IMR-90 (cell line): ENCODE measurements at regions not wholly inside any gene's neighbourhood (a gene's known extent, or its start where the extent isn't known, plus 50 kb on each side); places are given as distances from the start of the nearest gene placed in this dataset.

ENCODE experiments used
- ATAC-seq: fragments of 200-7000 bp; cut with Tn5 transposase; 2 replicates; pipeline ENCODE4 v1.9.1; 2020; ENCODE audit warnings: low read depth, mild to moderate bottlenecking, moderate library complexity
- BruUV-seq: library from RNA; stranded (reverse); fragments of 400-500 nt; replicated peaks from 2 replicates; lab custom pipeline; 2021; lab: Mats Ljungman, UMichigan
- CTCF ChIA-PET: fragments of 300-600 bp; formaldehyde crosslinking; extraction: SDS; loops from one replicate; lab custom pipeline; 2021; ENCODE audit warnings: antibody characterized with exemption; lab: Yijun Ruan, JAX
- POLR2A ChIA-PET: fragments of 300-600 bp; sonication (Branson Sonifier 250); formaldehyde crosslinking; loops from one replicate; lab custom pipeline; 2022; ENCODE audit warnings: antibody characterized with exemption; ENCODE audit not compliant: unreplicated experiment; lab: Charles Lee
- DNase-seq: peaks from one replicate; pipeline ENCODE4 v3.0.0; 2013
- H2AFZ ChIP-seq: replicated peaks from 2 replicates; pipeline ENCODE3; 2013; ENCODE audit warnings: low read length, mild to moderate bottlenecking; ENCODE audit not compliant: poor library complexity
- H2AK5ac ChIP-seq: 2 replicates; pipeline ENCODE4 v1.6.1; 2013; ENCODE audit warnings: low read depth, low read length, inconsistent platforms
- H2AK9ac ChIP-seq: replicated peaks from 2 replicates; pipeline ENCODE3; 2013; ENCODE audit warnings: mild to moderate bottlenecking, low read depth, low read length, moderate library complexity; ENCODE audit not compliant: poor library complexity
- H2BK120ac ChIP-seq: 2 replicates; pipeline ENCODE4 v1.6.1; 2013; ENCODE audit warnings: low read depth, low read length, inconsistent platforms
- H2BK15ac ChIP-seq: 3 replicates; pipeline ENCODE4 v1.6.1; 2013; ENCODE audit warnings: low read depth, low read length, inconsistent platforms
- H2BK20ac ChIP-seq: 2 replicates; pipeline ENCODE4 v1.6.1; 2013; ENCODE audit warnings: low read depth, mild to moderate bottlenecking, inconsistent platforms, low read length, moderate library complexity
- H2BK5ac ChIP-seq: 2 replicates; pipeline ENCODE4 v1.6.1; 2013; ENCODE audit warnings: mild to moderate bottlenecking, low read depth, low read length, inconsistent platforms; ENCODE audit not compliant: poor library complexity, severe bottlenecking
- H3K14ac ChIP-seq: replicated peaks from 2 replicates; pipeline ENCODE4 v1.6.1; 2013; ENCODE audit warnings: low read depth, low read length, inconsistent platforms
- H3K18ac ChIP-seq: 2 replicates; pipeline ENCODE4 v1.6.1; 2013; ENCODE audit warnings: low read depth, low read length, control low read depth
- H3K23ac ChIP-seq: 2 replicates; pipeline ENCODE4 v1.6.1; 2013; ENCODE audit warnings: low read depth, low read length, inconsistent platforms
- H3K27ac ChIP-seq: 2 replicates; pipeline ENCODE4 v1.5.1; 2013; ENCODE audit warnings: mild to moderate bottlenecking, control low read depth, low read length; ENCODE audit not compliant: insufficient read depth
- H3K27me3 ChIP-seq: 2 replicates; pipeline ENCODE4 v1.6.1; 2013; ENCODE audit warnings: low read length; ENCODE audit not compliant: control insufficient read depth, insufficient read depth
- H3K36me3 ChIP-seq: 2 replicates; pipeline ENCODE4 v1.6.1; 2013; ENCODE audit warnings: low read length, mixed read lengths; ENCODE audit not compliant: control insufficient read depth, insufficient read depth
- H3K4ac ChIP-seq: 2 replicates; pipeline ENCODE4 v1.6.1; 2013; ENCODE audit warnings: low read depth, low read length, inconsistent platforms
- H3K4me1 ChIP-seq: 2 replicates; pipeline ENCODE4 v1.6.1; 2013; ENCODE audit warnings: low read length, mixed read lengths; ENCODE audit not compliant: control insufficient read depth, insufficient read depth
- H3K4me2 ChIP-seq: 2 replicates; pipeline ENCODE4 v1.6.1; 2013; ENCODE audit warnings: low read depth, mild to moderate bottlenecking, control low read depth, low read length, moderate library complexity
- H3K4me3 ChIP-seq: 2 replicates; pipeline ENCODE4 v1.5.1; 2013; ENCODE audit warnings: low read depth, mild to moderate bottlenecking, control low read depth, low read length, moderate library complexity; ENCODE audit not compliant: insufficient read depth
- H3K56ac ChIP-seq: 2 replicates; pipeline ENCODE4 v1.6.1; 2013; ENCODE audit warnings: low read length, inconsistent platforms; ENCODE audit not compliant: insufficient read depth; ENCODE audit errors: extremely low read depth
- H3K79me1 ChIP-seq, 2 experiments: 2 replicates each; pipeline ENCODE4 v1.6.1; 2013; ENCODE audit warnings: low read length in 2 of 2, inconsistent platforms in 1 of 2, low read depth in 1 of 2
- H3K9ac ChIP-seq: 2 replicates; pipeline ENCODE4 v1.6.1; 2013; ENCODE audit warnings: low read depth, low read length, control low read depth
- H3K9me1 ChIP-seq: 2 replicates; pipeline ENCODE4 v1.6.1; 2013; ENCODE audit warnings: low read length, inconsistent platforms; ENCODE audit not compliant: insufficient read depth
- H3K9me3 ChIP-seq: 2 replicates; pipeline ENCODE4 v1.6.1; 2013; ENCODE audit warnings: low read length; ENCODE audit not compliant: control insufficient read depth, insufficient read depth
- H4K20me1 ChIP-seq: 2 replicates; pipeline ENCODE4 v1.6.1; 2013; ENCODE audit warnings: low read length, inconsistent platforms; ENCODE audit not compliant: insufficient read depth
- H4K5ac ChIP-seq: 2 replicates; pipeline ENCODE4 v1.6.1; 2013; ENCODE audit warnings: mild to moderate bottlenecking, low read depth, low read length, control low read depth
- H4K8ac ChIP-seq, 2 experiments: 2 replicates each; pipeline ENCODE4 v1.6.1; 2013; ENCODE audit warnings: low read depth in 2 of 2, low read length in 2 of 2, control low read depth in 1 of 2, inconsistent platforms in 1 of 2
- H4K91ac ChIP-seq: 2 replicates; pipeline ENCODE4 v1.6.1; 2013; ENCODE audit warnings: low read depth, low read length, inconsistent platforms; ENCODE audit not compliant: insufficient read depth
- MAZ ChIP-seq: IDR thresholded peaks from 2 replicates; pipeline ENCODE4 v1.6.1; 2012; ENCODE audit warnings: low read depth, mild to moderate bottlenecking, low read length, improper control_type of control experiment, moderate library complexity, borderline replicate concordance
- MXI1 ChIP-seq: IDR thresholded peaks from 2 replicates; pipeline ENCODE4 v1.6.1; 2012; ENCODE audit warnings: low read depth, mild to moderate bottlenecking, low read length, moderate library complexity, borderline replicate concordance
- POLR2A ChIP-seq: IDR thresholded peaks from 2 replicates; pipeline ENCODE4 v1.6.1; 2012; ENCODE audit warnings: mild to moderate bottlenecking, low read depth, low read length
- RAD21 ChIP-seq: IDR thresholded peaks from 2 replicates; pipeline ENCODE4 v1.6.1; 2012; ENCODE audit warnings: low read length, improper control_type of control experiment
- RCOR1 ChIP-seq: IDR thresholded peaks from 2 replicates; pipeline ENCODE4 v1.6.1; 2012; ENCODE audit warnings: mild to moderate bottlenecking, low read length, improper control_type of control experiment; ENCODE audit not compliant: insufficient replicate concordance
- RFX5 ChIP-seq: IDR thresholded peaks from 2 replicates; pipeline ENCODE4 v1.8.0; 2012; ENCODE audit warnings: low read depth, mild to moderate bottlenecking, low read length, moderate library complexity
- SMC3 ChIP-seq: fragments of 150-350 bp; IDR thresholded peaks from 2 replicates; pipeline ENCODE4 v1.6.1; 2016; ENCODE audit warnings: low read depth, mild to moderate bottlenecking, antibody characterized with exemption, low read length, moderate library complexity
- WGBS, 2 experiments: methylation state at CpG; one replicate each; pipeline versions ENCODE4 v1.1.5 to v1.1.7; 2013; ENCODE audit warnings: missing lambda C conversion rate in 2 of 2; ENCODE audit not compliant: insufficient read length in 1 of 2; ENCODE audit errors: extremely low coverage in 2 of 2; 5-methylcytosine and 5-hydroxymethylcytosine counted together
- dilution Hi-C: fragments of 300-500 bp; cut with HindIII; formaldehyde crosslinking; loops from one replicate; pipeline ENCODE4 v1.14.3; 2018; ENCODE audit warnings: low sequenced_read_pairs; ENCODE audit not compliant: unreplicated experiment
- in situ Hi-C: fragments of 300-500 bp; cut with MboI; formaldehyde crosslinking; loops from 3 replicates; pipeline ENCODE4 v1.14.3; 2019; ENCODE audit warnings: low sequenced_read_pairs, inconsistent platforms, mixed read lengths
- intact Hi-C: fragments of 100-400 bp; cut with micrococcal nuclease; formaldehyde crosslinking; loops from 2 replicates; pipeline ENCODE4 v1.10.0; 2022

GRCh38 chr22:34620161-34620560 lies 445.8 kb upstream of the ISX start:
- Histone ChIP-seq H3K36me3 (no peaks in the 10 kb centered on the region), H3K4me2 (no peak overlapping the region), H3K79me1 (no peaks in the 10 kb centered on the region), H2AK9ac (no peak overlapping the region), H3K14ac (no peak overlapping the region), H3K4me3 (no peak overlapping the region), H4K91ac (no peak overlapping the region), H2BK20ac (no peak overlapping the region), H4K8ac (no peak overlapping the region), H3K27me3 (no peaks in the 10 kb centered on the region), H3K9ac (no peak overlapping the region), H2BK15ac (no peak overlapping the region), H3K18ac (no peak overlapping the region), H2BK5ac (no peak overlapping the region), H3K56ac (no peak overlapping the region), H2AFZ (no peak overlapping the region), H2AK5ac (no peak overlapping the region), H3K4ac (no peak overlapping the region), H3K23ac (no peak overlapping the region), H4K20me1 (no peaks in the 10 kb centered on the region), H4K5ac (no peak overlapping the region), H2BK120ac (no peak overlapping the region), H3K9me3 (peaks cover 11% of the 10 kb centered on the region), H3K4me1 (no peaks in the 10 kb centered on the region), H3K9me1 (no peaks in the 10 kb centered on the region), H3K27ac (no peak overlapping the region)
- BruUV-seq: no TSS peak
- ATAC-seq (no peak), DNase-seq (no peak)
- no CpG with 5 or more reads among the region's 9 CpGs for WGBS, 2 experiments
- ChIA-PET CTCF (no interaction called here), POLR2A (interaction anchor here (0.5 kb wide), 1 partner anchor 108 kb away, joined by 4 read pairs; no protein-coding TSS in a partner anchor)
- in situ Hi-C loops: no loop called here
- TF ChIP-seq RCOR1 (no peak), SMC3 (no peak), RFX5 (no peak), POLR2A (no peak), RAD21 (no peak), MXI1 (no peak), MAZ (no peak)
- dilution Hi-C loops: no loop called here
- intact Hi-C loops: no loop called here
